Non-pigmented ciliary epithelial cell (primary cell): ENCODE measurements at regions not wholly inside any gene's neighbourhood (a gene's known extent, or its start where the extent isn't known, plus 50 kb on each side); places are given as distances from the start of the nearest gene placed in this dataset.

Source experiments
- DNase-seq: peaks from one replicate; pipeline ENCODE4 v3.0.0-alpha.2; 2010; ENCODE audit warnings: low read depth

DNA sequence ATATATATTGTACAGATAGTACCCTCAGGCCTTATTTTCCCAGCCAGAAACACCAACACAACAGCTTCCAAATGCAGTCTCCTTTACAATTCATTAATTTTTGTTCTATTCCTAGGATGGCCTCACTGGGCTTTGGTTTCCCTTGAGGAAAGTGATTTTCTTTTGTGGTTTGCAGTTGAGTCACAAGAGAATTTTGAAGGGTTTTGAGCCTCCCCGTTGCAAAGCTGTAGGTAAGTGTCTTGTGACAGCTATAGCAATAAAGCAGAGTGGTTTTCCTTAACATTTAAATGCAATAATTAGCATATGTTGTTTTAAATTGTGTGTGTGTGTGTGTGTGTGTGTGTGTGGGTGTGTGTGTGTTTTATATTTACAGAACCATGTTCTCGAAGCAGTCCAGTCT is 54.1 kb upstream of the WDR17 start:
- DNase-seq: no peak

- no peak for DNase-seq
Measured at GRCh38 chr4:176013476-176014247, 52.0 kb upstream of the WDR17 start.

GRCh38 chr4:176014583-176015108 is 51.0 kb upstream of the WDR17 start:
- DNase-seq: no peak
